ENCODE measurements at regions not wholly inside any gene's neighbourhood (a gene's known extent, or its start where the extent isn't known, plus 50 kb on each side); places are given as distances from the start of the nearest gene placed in this dataset.

GRCh38 chr5:38780945-38781344 lies 64.9 kb upstream of the OSMR start:
- no peaks in the 10 kb centered on the region for H4K20me1 ChIP-seq (ENCODE audit: low read depth)
- TF ChIP-seq CTCF (IDR thresholded peaks at IDR 0.05) (no peak), EZH2phosphoT487 (IDR thresholded peaks at IDR 0.05) (no peak), EZH2 (IDR thresholded peaks at IDR 0.05) (no peak)
- no peak overlapping the region for H3K9ac ChIP-seq
- no peaks in the 10 kb centered on the region for H3K36me3 ChIP-seq
- H3K27ac Mint-ChIP-seq, result no peak overlapping the region
- peaks cover under 1% of the 10 kb centered on the region for H3K36me3 Mint-ChIP-seq
- no peak overlapping the region for H3K4me3 ChIP-seq
- peaks cover 10% of the 10 kb centered on the region for H3K9me3 Mint-ChIP-seq
- H3K4me2 ChIP-seq, result no peak overlapping the region
- no peaks in the 10 kb centered on the region for H3K79me2 ChIP-seq (ENCODE audit: low read depth)
- DNase-seq (ENCODE audit: low spot score), result no peak
- no peaks in the 10 kb centered on the region for H3K9me3 ChIP-seq (ENCODE audit: low read depth)
- H2AFZ ChIP-seq (replicated peaks), result no peak overlapping the region
- H3K27me3 ChIP-seq, result no peaks in the 10 kb centered on the region
- H3K4me1 Mint-ChIP-seq, result peaks cover 5% of the 10 kb centered on the region
- no peaks in the 10 kb centered on the region for H3F3A ChIP-seq (ENCODE audit: low read depth)
- no peak overlapping the region for H3K4me3 Mint-ChIP-seq
- no peaks in the 10 kb centered on the region for H3K27me3 Mint-ChIP-seq (ENCODE audit: insufficient read depth, low read depth)
- H3K4me1 ChIP-seq, result no peaks in the 10 kb centered on the region
- no peak overlapping the region for H3K27ac ChIP-seq

DNA sequence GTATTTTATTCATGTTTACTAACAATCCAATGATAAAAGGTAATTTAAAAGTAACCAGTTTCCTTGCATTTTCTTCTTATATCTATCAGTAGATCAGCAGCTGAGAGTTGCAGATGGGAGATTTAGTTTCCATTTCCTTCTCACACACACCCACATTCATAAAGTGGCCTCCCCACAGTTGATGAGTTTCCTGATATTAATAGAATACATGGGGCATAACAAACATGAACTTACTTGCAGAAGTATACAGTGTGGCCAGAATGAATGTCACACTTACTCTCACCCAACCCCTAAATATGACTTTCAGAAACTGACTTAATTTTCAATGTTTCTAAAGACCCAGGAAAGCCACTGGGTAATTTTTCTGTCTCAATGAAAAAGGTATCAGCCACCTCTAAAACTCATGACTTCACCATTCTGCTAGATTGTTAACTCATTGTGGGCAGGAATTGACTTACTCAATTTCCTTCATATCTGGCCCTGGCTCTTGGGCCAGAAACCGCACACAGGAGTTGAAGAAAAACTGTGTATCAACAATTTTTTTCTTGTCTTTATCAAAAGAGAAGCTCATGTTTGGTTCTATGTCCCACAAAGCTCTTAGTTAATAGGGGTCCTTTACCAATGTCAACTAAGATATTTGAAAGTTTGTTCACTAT lies 63.5 kb upstream of the OSMR start:
- TF ChIP-seq CTCF (IDR thresholded peaks at IDR 0.05), result no peak
- Histone ChIP-seq H3K9ac (no peak overlapping the region), H3K79me2 (ENCODE audit: low read depth) (no peaks in the 10 kb centered on the region), H3K27me3 (no peaks in the 10 kb centered on the region), H4K20me1 (ENCODE audit: low read depth) (no peaks in the 10 kb centered on the region), H3K27ac (no peak overlapping the region), H2AFZ (replicated peaks) (no peak overlapping the region), H3K36me3 (no peaks in the 10 kb centered on the region), H3K4me1 (no peaks in the 10 kb centered on the region), H3K9me3 (ENCODE audit: low read depth) (no peaks in the 10 kb centered on the region), H3F3A (ENCODE audit: low read depth) (no peaks in the 10 kb centered on the region), H3K4me2 (no peak overlapping the region), H3K4me3 (no peak overlapping the region)
- H3K36me3 Mint-ChIP-seq, result peaks cover 3% of the 10 kb centered on the region
- H3K9me3 Mint-ChIP-seq, result peaks cover 17% of the 10 kb centered on the region
- H3K27ac Mint-ChIP-seq, result no peak overlapping the region
- peaks cover 2% of the 10 kb centered on the region for H3K27me3 Mint-ChIP-seq (ENCODE audit: insufficient read depth, low read depth)
- H3K4me1 Mint-ChIP-seq, result peaks cover 5% of the 10 kb centered on the region
- no peak overlapping the region for H3K4me3 Mint-ChIP-seq
- no peak for DNase-seq (ENCODE audit: low spot score)

- H2AFZ ChIP-seq (replicated peaks), result no peak overlapping the region
- H3K27ac ChIP-seq, result no peak overlapping the region
- H3K27ac Mint-ChIP-seq, result no peak overlapping the region
- no peaks in the 10 kb centered on the region for H3F3A ChIP-seq (ENCODE audit: low read depth)
- H3K4me3 Mint-ChIP-seq, result no peak overlapping the region
- H3K4me3 ChIP-seq, result no peak overlapping the region
- H3K9me3 ChIP-seq (ENCODE audit: low read depth), result no peaks in the 10 kb centered on the region
- peaks cover 3% of the 10 kb centered on the region for H3K36me3 Mint-ChIP-seq
- DNase-seq (ENCODE audit: low spot score), result no peak
- peaks cover 22% of the 10 kb centered on the region for H3K9me3 Mint-ChIP-seq
- peaks cover 5% of the 10 kb centered on the region for H3K4me1 Mint-ChIP-seq
- no peak overlapping the region for H3K4me2 ChIP-seq
- no peaks in the 10 kb centered on the region for H3K36me3 ChIP-seq
- H3K4me1 ChIP-seq, result no peaks in the 10 kb centered on the region
- H3K27me3 Mint-ChIP-seq (ENCODE audit: insufficient read depth, low read depth), result peaks cover 2% of the 10 kb centered on the region
- H3K27me3 ChIP-seq, result no peaks in the 10 kb centered on the region
- H3K9ac ChIP-seq, result no peak overlapping the region
- H3K79me2 ChIP-seq (ENCODE audit: low read depth), result no peaks in the 10 kb centered on the region
- TF ChIP-seq EZH2 (IDR thresholded peaks at IDR 0.05) (no peak), EZH2phosphoT487 (IDR thresholded peaks at IDR 0.05) (no peak), CTCF (IDR thresholded peaks at IDR 0.05) (no peak)
- H4K20me1 ChIP-seq (ENCODE audit: low read depth), result no peaks in the 10 kb centered on the region
Measured at GRCh38 chr5:38783011-38783561, 62.7 kb upstream of the OSMR start.

Data from neural progenitor cell (in vitro differentiated cells).